ENCODE measurements at regions not wholly inside any gene's neighbourhood (a gene's known extent, or its start where the extent isn't known, plus 50 kb on each side); places are given as distances from the start of the nearest gene placed in this dataset.

- no peak for TF ChIP-seq ZNF214 (tag by site-specific recombination; IDR thresholded peaks at IDR 0.05; ENCODE audit: borderline replicate concordance)
- TF ChIP-seq ZNF768 (tag by site-specific recombination; IDR thresholded peaks at IDR 0.05): no peak
- TF ChIP-seq MYNN (tag by site-specific recombination; IDR thresholded peaks at IDR 0.05; ENCODE audit: borderline replicate concordance): no peak
- TF ChIP-seq ZNF292 (tag by site-specific recombination; IDR thresholded peaks at IDR 0.05; ENCODE audit: borderline replicate concordance, low read depth): no peak
- TF ChIP-seq ZNF324 (tag by site-specific recombination; IDR thresholded peaks at IDR 0.05): no peak
- no peak for TF ChIP-seq ZFP37 (tag by site-specific recombination; IDR thresholded peaks at IDR 0.05)
- TF ChIP-seq ZNF140 (tag by site-specific recombination; IDR thresholded peaks at IDR 0.05): no peak
- TF ChIP-seq ZNF555 (tag by site-specific recombination; conservative IDR thresholded peaks at IDR 0.05): no peak
- TF ChIP-seq ZNF544 (tag by site-specific recombination; IDR thresholded peaks at IDR 0.05): no peak
- no peak for TF ChIP-seq ZNF692 (tag by site-specific recombination; IDR thresholded peaks at IDR 0.05)
- POLR2A ChIA-PET: no interaction called here
- Histone ChIP-seq H3K27ac (ENCODE audit: extremely low read depth, low read depth, low read length) (no peak overlapping the region), H3K36me3 (ENCODE audit: control insufficient read depth in 2 of 2, insufficient read depth in 1 of 2, low read length in 2 of 2) (no peaks in the 10 kb centered on the region; a peak in 1 of 3 replicates), H3K4me3 (ENCODE audit: low read depth, low read length) (no peak overlapping the region), H3K4me1 (ENCODE audit: control insufficient read depth, insufficient read depth, low read length) (no peaks in the 10 kb centered on the region), H3K9me3 (ENCODE audit: control insufficient read depth, insufficient read depth, low read depth, low read length) (no peaks in the 10 kb centered on the region)
- CTCF ChIA-PET: no interaction called here
Measured at GRCh38 chr18:57202881-57203280, 56.0 kb downstream of the BOD1L2 start.

DNA sequence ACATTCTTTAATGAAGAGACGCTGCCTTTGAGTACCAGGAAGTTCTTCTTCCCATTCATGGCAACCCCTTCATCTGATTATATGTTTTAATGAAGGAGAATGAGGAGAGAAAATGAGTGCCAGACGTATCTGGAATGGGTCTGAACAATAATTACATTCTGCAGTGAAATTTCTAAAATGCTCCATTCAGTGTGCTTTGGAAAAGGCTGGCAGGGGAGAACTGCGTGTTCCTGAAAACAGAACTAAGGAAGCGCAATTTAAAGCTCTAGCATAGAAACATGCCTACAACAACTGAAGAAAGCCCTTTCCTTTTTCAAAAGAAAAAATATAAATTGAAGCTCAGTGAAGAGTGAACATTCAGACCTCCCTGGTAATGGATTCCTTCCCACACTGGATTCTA, 58.8 kb downstream of the BOD1L2 start:
- Histone ChIP-seq H3K36me3 (ENCODE audit: control insufficient read depth in 2 of 2, insufficient read depth in 1 of 2, low read length in 2 of 2) (no peaks in the 10 kb centered on the region; a peak in 1 of 3 replicates), H3K9me3 (ENCODE audit: control insufficient read depth, insufficient read depth, low read depth, low read length) (no peaks in the 10 kb centered on the region), H3K4me3 (ENCODE audit: low read depth, low read length) (no peak overlapping the region), H3K4me1 (ENCODE audit: control insufficient read depth, insufficient read depth, low read length) (no peaks in the 10 kb centered on the region), H3K27ac (ENCODE audit: extremely low read depth, low read depth, low read length) (no peak overlapping the region)
- TF ChIP-seq ZFP37 (tag by site-specific recombination; IDR thresholded peaks at IDR 0.05): no peak
- no peak for TF ChIP-seq ZNF221 (tag by site-specific recombination; IDR thresholded peaks at IDR 0.05; ENCODE audit: borderline replicate concordance)
- no peak for TF ChIP-seq ZSCAN30 (tag by site-specific recombination; IDR thresholded peaks at IDR 0.05)
- no peak for TF ChIP-seq ZBTB8A (tag by site-specific recombination; IDR thresholded peaks at IDR 0.05)
- no peak for TF ChIP-seq ZNF664 (tag by site-specific recombination; IDR thresholded peaks at IDR 0.05)
- ChIA-PET CTCF (no interaction called here), POLR2A (no interaction called here)

GRCh38 chr18:57207124-57207916, 60.4 kb downstream of the BOD1L2 start:
- Histone ChIP-seq H3K36me3 (ENCODE audit: control insufficient read depth in 2 of 2, insufficient read depth in 1 of 2, low read length in 2 of 2) (no peaks in the 10 kb centered on the region; a peak in 1 of 3 replicates), H3K4me3 (ENCODE audit: low read depth, low read length) (no peak overlapping the region), H3K4me1 (ENCODE audit: control insufficient read depth, insufficient read depth, low read length) (no peaks in the 10 kb centered on the region), H3K9me3 (ENCODE audit: control insufficient read depth, insufficient read depth, low read depth, low read length) (no peaks in the 10 kb centered on the region), H3K27ac (ENCODE audit: extremely low read depth, low read depth, low read length) (no peak overlapping the region)
- TF ChIP-seq ZNF169 (tag by site-specific recombination; IDR thresholded peaks at IDR 0.05) (no peak), ZNF660 (tag by site-specific recombination; IDR thresholded peaks at IDR 0.05) (no peak), SALL2 (tag by site-specific recombination; IDR thresholded peaks at IDR 0.05; ENCODE audit: borderline replicate concordance) (no peak), ZNF830 (tag by site-specific recombination; IDR thresholded peaks at IDR 0.05; ENCODE audit: low read depth) (no peak)
- POLR2A ChIA-PET: no interaction called here
- CTCF ChIA-PET: no interaction called here

GRCh38 chr18:57208047-57208446, 61.2 kb downstream of the BOD1L2 start:
- no peak overlapping the region for H3K27ac ChIP-seq (ENCODE audit: extremely low read depth, low read depth, low read length)
- no peaks in the 10 kb centered on the region for H3K9me3 ChIP-seq (ENCODE audit: control insufficient read depth, insufficient read depth, low read depth, low read length)
- no peaks in the 10 kb centered on the region; a peak in 1 of 3 replicates for H3K36me3 ChIP-seq (ENCODE audit: control insufficient read depth in 2 of 2, insufficient read depth in 1 of 2, low read length in 2 of 2)
- H3K4me1 ChIP-seq (ENCODE audit: control insufficient read depth, insufficient read depth, low read length): no peaks in the 10 kb centered on the region
- no peak overlapping the region for H3K4me3 ChIP-seq (ENCODE audit: low read depth, low read length)
- POLR2A ChIA-PET: no interaction called here
- CTCF ChIA-PET: no interaction called here
- TF ChIP-seq YY1 (tag by site-specific recombination; IDR thresholded peaks at IDR 0.05) (no peak), FEZF1 (tag by site-specific recombination; IDR thresholded peaks at IDR 0.05) (no peak), ZNF148 (tag by site-specific recombination; IDR thresholded peaks at IDR 0.05; ENCODE audit: borderline replicate concordance) (no peak), SP2 (tag by site-specific recombination; IDR thresholded peaks at IDR 0.05) (no peak), ZNF391 (tag by site-specific recombination; IDR thresholded peaks at IDR 0.05; ENCODE audit: borderline replicate concordance, low read depth) (no peak)
- TF ChIP-seq, protein P1, sequence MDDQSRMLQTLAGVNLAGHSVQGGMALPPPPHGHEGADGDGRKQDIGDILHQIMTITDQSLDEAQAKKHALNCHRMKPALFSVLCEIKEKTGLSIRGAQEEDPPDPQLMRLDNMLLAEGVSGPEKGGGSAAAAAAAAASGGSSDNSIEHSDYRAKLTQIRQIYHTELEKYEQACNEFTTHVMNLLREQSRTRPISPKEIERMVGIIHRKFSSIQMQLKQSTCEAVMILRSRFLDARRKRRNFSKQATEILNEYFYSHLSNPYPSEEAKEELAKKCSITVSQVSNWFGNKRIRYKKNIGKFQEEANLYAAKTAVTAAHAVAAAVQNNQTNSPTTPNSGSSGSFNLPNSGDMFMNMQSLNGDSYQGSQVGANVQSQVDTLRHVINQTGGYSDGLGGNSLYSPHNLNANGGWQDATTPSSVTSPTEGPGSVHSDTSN (CRISPR knock-in tag; IDR thresholded peaks at IDR 0.05): no peak
